Type B pancreatic cell (in vitro differentiated cells): ENCODE measurements at regions not wholly inside any gene's neighbourhood (a gene's known extent, or its start where the extent isn't known, plus 50 kb on each side); places are given as distances from the start of the nearest gene placed in this dataset.

ENCODE experiments used
- DNase-seq: peaks from one replicate; pipeline ENCODE4 v3.0.0; 2021; ENCODE audit warnings: mixed read lengths; ENCODE audit not compliant: unreplicated experiment; ENCODE audit errors: extremely low spot score
- H3K27ac Mint-ChIP-seq: 2 replicates; pipeline ENCODE4 v1.8.0; 2021; ENCODE audit warnings: mild to moderate bottlenecking, mixed read lengths
- H3K27me3 Mint-ChIP-seq: 2 replicates; pipeline ENCODE4 v1.8.0; 2021; ENCODE audit warnings: mixed read lengths
- H3K36me3 Mint-ChIP-seq: 2 replicates; pipeline ENCODE4 v1.8.0; 2021; ENCODE audit warnings: mixed read lengths
- H3K4me1 Mint-ChIP-seq: one replicate; pipeline ENCODE4 v1.8.0; 2021; ENCODE audit warnings: mixed read lengths; ENCODE audit not compliant: unreplicated experiment
- H3K4me3 Mint-ChIP-seq: 2 replicates; pipeline ENCODE4 v1.8.0; 2021; ENCODE audit warnings: mild to moderate bottlenecking, mixed read lengths
- H3K9me3 Mint-ChIP-seq: 2 replicates; pipeline ENCODE4 v1.8.0; 2021; ENCODE audit warnings: mixed read lengths
- TF ChIP-seq, protein P1 (sequence below): fragments of 200-600 bp; sonication (generic); conservative IDR thresholded peaks from 2 replicates; pipeline ENCODE4 v1.5.0; 2021; ENCODE audit warnings: antibody characterized with exemption, mild to moderate bottlenecking

DNA sequence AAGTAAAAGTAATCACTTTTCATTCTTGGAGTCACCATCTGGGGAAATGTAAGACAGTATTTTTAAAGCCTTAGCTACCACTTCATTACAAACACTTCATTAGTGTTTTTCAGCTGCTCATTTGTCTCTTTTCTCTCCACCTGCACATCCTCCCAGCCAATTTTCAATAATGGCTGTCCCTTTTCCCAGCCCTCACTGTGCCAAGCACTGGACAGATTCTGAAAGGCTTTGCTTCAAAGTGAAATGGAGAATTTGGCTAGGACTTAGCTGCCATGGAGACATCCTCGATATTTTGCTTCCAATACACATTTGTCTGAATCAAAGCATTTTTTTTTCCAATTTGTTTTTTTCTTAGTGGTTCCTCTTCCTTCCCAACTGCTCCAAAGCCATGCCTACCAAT is 272.4 kb upstream of the NRXN1 start:
- TF ChIP-seq, protein P1, sequence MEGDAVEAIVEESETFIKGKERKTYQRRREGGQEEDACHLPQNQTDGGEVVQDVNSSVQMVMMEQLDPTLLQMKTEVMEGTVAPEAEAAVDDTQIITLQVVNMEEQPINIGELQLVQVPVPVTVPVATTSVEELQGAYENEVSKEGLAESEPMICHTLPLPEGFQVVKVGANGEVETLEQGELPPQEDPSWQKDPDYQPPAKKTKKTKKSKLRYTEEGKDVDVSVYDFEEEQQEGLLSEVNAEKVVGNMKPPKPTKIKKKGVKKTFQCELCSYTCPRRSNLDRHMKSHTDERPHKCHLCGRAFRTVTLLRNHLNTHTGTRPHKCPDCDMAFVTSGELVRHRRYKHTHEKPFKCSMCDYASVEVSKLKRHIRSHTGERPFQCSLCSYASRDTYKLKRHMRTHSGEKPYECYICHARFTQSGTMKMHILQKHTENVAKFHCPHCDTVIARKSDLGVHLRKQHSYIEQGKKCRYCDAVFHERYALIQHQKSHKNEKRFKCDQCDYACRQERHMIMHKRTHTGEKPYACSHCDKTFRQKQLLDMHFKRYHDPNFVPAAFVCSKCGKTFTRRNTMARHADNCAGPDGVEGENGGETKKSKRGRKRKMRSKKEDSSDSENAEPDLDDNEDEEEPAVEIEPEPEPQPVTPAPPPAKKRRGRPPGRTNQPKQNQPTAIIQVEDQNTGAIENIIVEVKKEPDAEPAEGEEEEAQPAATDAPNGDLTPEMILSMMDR = no peak
- no peak for DNase-seq
- H3K4me1 Mint-ChIP-seq = no peaks in the 10 kb centered on the region
- H3K27me3 Mint-ChIP-seq = no peaks in the 10 kb centered on the region
- H3K4me3 Mint-ChIP-seq = no peak overlapping the region
- no peak overlapping the region for H3K27ac Mint-ChIP-seq
- no peaks in the 10 kb centered on the region for H3K9me3 Mint-ChIP-seq
- H3K36me3 Mint-ChIP-seq = no peaks in the 10 kb centered on the region

DNA sequence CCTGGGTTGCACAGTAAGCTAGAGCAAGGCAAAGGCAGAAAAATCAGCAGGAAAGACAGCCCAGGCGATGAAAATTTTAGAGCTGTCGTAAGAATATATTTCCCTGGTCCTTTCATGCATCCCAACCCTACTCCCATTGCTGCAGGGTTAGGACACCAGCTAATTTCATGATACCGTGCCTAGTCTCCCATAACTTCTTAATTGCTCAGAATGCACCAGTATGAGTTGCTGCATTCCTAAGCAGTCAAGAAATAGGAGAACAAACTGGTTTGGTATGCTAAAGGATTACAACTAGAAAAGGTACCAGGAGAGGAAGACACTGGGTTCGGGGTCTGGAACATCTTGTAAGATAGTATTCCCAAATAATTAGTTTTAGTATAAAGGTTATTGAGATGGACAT is 269.4 kb upstream of the NRXN1 start:
- Mint-ChIP-seq H3K4me3 (no peak overlapping the region), H3K9me3 (no peaks in the 10 kb centered on the region), H3K27ac (no peak overlapping the region), H3K27me3 (no peaks in the 10 kb centered on the region), H3K36me3 (no peaks in the 10 kb centered on the region), H3K4me1 (no peaks in the 10 kb centered on the region)
- no peak for DNase-seq
- TF ChIP-seq, protein P1 = no peak

DNA sequence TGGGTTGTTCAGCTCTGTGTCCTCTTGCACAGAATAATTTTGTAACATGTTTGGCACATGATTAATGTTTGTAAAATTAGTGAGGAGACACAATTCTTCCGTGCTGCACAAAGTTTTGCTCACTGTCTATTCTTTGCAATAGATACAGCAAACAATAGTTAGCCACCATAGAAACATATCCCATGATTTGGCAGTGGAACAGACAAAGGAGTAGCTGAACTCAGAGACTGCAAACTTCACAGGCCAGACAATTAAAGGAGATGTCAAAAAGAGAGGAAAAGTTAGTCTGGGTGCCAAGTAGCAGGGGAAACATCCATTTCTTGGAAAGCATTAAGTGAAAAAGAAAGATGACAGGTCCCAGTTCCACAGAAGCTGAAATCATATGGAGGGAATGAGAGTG is 267.4 kb upstream of the NRXN1 start:
- no peak for DNase-seq
- Mint-ChIP-seq H3K9me3 (no peaks in the 10 kb centered on the region), H3K27ac (no peak overlapping the region), H3K36me3 (no peaks in the 10 kb centered on the region), H3K4me3 (no peak overlapping the region), H3K4me1 (no peaks in the 10 kb centered on the region), H3K27me3 (no peaks in the 10 kb centered on the region)
- TF ChIP-seq, protein P1 = no peak

DNA sequence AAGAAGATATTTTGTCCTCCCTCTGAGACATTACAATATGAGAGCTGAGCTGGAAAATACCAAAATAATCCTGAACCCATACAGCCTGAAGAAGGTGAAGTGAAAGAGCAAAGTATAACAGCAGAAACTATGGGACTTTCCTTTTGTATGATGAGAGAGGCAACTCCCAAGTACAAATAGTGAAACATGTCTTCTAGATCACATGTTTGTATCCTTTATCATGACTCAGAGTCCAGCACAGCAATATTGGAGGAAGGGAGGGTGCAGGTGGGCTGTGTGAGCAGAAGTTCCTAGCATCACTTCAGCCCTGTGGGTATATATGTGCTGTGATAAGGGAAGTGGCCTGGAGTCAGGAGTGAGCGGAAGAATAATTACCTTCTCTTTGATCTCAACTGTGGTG is 265.6 kb upstream of the NRXN1 start:
- Mint-ChIP-seq H3K4me1 (no peaks in the 10 kb centered on the region), H3K4me3 (no peak overlapping the region), H3K27me3 (no peaks in the 10 kb centered on the region), H3K9me3 (no peaks in the 10 kb centered on the region), H3K36me3 (no peaks in the 10 kb centered on the region), H3K27ac (no peak overlapping the region)
- no peak for DNase-seq
- TF ChIP-seq, protein P1 = no peak

DNA sequence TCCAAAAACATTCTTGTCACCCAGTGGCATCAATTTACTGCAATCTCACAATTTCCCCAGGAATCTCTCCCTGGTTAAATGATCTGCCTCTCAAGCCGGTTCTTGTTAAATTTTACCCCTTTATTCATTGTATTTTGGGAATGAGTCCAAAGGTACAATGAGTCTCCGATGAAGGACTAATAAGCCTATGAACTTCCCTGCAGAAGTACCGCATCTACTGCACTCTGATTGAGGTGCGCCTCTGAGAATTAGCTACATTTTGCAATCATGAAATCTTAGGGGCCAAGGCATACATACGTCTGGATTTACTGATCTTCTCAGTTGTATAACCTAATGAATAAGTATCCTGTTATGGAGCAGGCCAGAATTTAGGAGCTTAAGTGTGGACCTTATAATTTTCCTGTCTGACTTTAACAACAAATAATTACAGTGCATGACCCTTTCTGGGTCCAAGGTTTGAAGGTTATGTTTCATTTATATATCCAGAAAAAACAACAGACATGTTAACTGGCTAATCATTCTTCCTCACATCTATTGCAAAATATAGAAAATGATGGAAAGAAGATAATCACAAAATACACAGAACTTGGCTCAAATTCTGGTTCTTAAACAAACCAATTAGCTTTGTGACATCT is 261.8 kb upstream of the NRXN1 start:
- Mint-ChIP-seq H3K27me3 (no peaks in the 10 kb centered on the region), H3K9me3 (no peaks in the 10 kb centered on the region), H3K4me3 (no peak overlapping the region), H3K4me1 (no peaks in the 10 kb centered on the region), H3K36me3 (no peaks in the 10 kb centered on the region), H3K27ac (no peak overlapping the region)
- TF ChIP-seq, protein P1 = no peak
- DNase-seq = no peak
